Right hindlimb (tissue), 1 donor: ENCODE measurements at regions not wholly inside any gene's neighbourhood (a gene's known extent, or its start where the extent isn't known, plus 50 kb on each side); places are given as distances from the start of the nearest gene placed in this dataset.
"Not testable (repeated sequence)": the region's sequence is repeated elsewhere in the genome, so short reads cannot be mapped to it uniquely, and the experiment has no call there.

ENCODE experiments used
- DNase-seq: peaks from one replicate; pipeline ENCODE4 v3.0.0-alpha.2; 2018

GRCh38 chr16:60484901-60485300 is 1551.3 kb downstream of the CDH8 start:
- no peak for DNase-seq

GRCh38 chr16:60481591-60481990 is 1554.6 kb downstream of the CDH8 start:
- DNase-seq: no peak

DNA sequence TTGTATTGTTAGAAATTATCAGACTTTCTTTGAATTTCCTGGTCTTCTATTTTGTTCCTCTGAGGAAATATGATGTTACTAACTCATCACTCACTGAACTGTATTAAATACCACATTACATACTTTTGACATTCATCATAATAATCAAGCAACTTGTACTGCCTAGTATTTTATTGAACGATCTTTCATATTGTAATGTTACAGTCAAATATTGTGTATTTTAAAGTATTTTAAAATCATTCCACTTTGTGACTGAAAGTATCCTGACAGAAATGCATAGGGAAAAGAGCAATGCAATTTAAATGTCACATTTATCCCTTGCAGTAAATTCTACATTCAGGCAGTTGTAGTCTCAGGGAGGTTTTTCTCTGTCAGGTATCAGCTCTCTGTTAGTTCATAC is 1557.4 kb downstream of the CDH8 start:
- DNase-seq: no peak

DNA sequence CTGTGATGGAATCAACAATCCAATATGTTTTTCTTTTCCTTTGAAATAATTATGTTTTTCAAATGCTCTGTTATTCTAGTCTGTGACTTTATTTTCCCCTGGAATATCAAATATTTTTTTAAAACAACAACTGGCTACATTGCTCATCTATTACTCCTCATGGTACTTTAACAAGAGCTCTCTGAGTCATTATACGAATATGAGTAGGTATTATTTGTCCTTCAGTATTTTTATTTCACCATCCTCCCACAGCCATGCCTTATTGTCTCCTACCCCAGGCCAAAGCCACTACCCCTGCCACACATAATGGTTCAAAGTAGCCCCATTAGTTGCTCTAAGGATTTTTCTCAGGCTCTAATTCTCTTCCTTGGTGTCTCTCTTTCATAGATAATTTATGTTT is 1572.3 kb downstream of the CDH8 start:
- no peak for DNase-seq

- DNase-seq: no peak
Observed at GRCh38 chr16:60459463-60459862, 1576.8 kb downstream of the CDH8 start.

- DNase-seq: no peak
Observed at GRCh38 chr16:60458255-60458654, 1578.0 kb downstream of the CDH8 start.

DNA sequence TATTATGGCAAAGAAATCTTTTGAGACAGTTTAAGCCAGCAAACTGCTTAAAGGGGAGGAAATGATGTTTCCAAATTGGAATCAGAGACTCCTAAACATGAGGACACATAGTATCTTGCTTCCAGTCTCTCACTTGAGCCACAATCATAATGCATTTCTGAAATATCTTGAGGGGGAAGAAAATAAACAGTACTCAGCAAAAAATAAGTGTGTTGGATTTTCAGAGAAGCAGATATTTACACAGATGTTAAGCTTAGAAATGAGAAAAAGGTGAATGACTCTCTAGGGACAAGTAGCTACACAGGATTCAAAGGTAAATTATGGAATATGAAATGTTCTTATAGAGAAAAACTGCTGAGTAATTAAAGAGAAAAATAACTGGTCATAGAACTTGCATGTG is 1583.6 kb downstream of the CDH8 start:
- DNase-seq: no peak

GRCh38 chr16:60438894-60439293 is 1597.3 kb downstream of the CDH8 start:
- DNase-seq: no peak

DNA sequence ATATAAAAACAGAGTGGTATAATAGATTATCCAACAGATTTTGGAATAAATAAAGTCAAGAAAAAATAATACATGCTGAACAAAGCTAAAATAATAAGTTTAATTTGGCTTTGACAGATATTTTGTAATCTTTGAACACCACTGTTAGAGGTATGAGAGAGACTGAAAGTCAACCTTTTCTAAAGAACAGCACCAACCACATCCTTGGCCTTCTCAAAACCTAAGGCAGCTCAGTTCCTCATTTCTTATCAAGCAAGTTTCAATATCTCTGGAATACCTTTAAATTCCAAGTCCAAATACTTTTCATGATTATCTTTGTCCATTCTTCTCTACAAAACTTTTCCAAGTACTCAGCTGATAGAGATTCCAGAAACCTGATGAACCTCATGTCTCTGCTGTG is 1603.8 kb downstream of the CDH8 start:
- no peak for DNase-seq

GRCh38 chr16:60419859-60420258 is 1616.4 kb downstream of the CDH8 start:
- no peak for DNase-seq

- no peak for DNase-seq
Observed at GRCh38 chr16:60414613-60415012, 1621.6 kb downstream of the CDH8 start.

DNA sequence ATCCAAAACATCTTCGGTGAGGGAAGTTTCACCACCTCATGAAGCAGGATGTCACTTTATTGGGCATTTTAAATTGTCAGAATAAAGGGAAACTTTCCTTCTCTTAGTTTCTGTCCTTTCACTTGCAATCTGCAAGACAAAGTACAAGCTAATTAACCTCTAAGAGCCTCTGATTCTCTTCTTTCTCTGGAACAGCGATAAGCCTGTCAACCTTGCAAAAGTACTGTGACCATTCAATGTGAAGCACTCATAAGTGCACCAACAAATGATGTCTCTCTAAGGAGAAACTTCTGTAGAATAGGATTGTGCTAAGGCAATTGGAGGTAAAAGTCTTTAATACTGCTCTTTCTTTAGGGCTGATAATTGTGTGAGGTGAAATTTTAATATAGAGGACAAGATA is 1622.3 kb downstream of the CDH8 start:
- DNase-seq: no peak

GRCh38 chr16:60407606-60408005 is 1628.6 kb downstream of the CDH8 start:
- DNase-seq: no peak

DNA sequence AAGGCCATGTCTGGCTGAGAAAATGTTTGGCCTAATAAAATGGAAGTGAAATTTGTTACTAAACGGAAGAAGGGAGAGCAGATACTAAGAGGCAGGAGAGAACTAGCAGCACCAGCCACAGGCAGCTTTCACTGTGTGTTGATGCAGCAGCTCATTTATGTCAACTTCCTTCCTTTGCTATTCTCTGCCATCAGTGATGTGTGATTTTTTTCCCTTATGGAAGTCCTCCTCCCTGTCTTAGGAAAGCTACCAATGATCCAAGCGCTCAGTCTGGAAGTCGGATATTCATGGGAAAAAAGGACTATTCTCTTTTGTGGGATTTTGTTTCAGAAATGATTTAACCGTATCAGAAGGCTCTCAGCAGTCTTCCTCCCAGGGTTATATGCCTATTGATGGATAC is 1629.2 kb downstream of the CDH8 start:
- no peak for DNase-seq

GRCh38 chr16:60405286-60405685 is 1631.0 kb downstream of the CDH8 start:
- DNase-seq: no peak

GRCh38 chr16:60404401-60404800 is 1631.8 kb downstream of the CDH8 start:
- DNase-seq: no peak

GRCh38 chr16:60402941-60403340 is 1633.3 kb downstream of the CDH8 start:
- not testable (repeated sequence) for DNase-seq

GRCh38 chr16:60392380-60392779 is 1643.9 kb downstream of the CDH8 start:
- DNase-seq: no peak

- no peak for DNase-seq
Observed at GRCh38 chr16:60371591-60371990, 1637.5 kb upstream of the GOT2 start.

GRCh38 chr16:60367739-60368138 is 1633.6 kb upstream of the GOT2 start:
- DNase-seq: no peak

DNA sequence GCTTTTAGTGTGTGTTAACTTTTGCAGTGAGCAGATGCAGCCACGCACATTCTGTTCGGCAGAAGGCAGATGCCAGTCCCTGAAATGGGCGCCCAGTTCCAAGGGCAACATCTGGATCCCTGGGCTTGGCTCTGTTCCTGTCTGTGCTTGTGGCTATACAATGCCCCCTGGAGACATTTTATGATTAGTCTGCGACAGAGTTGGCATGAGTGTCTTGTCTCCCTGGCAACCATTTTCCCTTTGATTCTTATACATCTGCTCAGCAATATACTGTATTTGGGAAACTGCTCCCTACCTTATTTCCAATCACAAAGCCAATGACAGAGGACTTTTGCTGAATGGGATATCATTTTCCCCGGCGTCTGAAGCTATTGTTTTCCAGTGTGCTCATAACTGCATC is 1629.5 kb upstream of the GOT2 start:
- DNase-seq: no peak

GRCh38 chr16:60359866-60360265 is 1625.8 kb upstream of the GOT2 start:
- DNase-seq: not testable (repeated sequence)

- DNase-seq: not testable (repeated sequence)
Observed at GRCh38 chr16:60359412-60359811, 1625.3 kb upstream of the GOT2 start.

DNA sequence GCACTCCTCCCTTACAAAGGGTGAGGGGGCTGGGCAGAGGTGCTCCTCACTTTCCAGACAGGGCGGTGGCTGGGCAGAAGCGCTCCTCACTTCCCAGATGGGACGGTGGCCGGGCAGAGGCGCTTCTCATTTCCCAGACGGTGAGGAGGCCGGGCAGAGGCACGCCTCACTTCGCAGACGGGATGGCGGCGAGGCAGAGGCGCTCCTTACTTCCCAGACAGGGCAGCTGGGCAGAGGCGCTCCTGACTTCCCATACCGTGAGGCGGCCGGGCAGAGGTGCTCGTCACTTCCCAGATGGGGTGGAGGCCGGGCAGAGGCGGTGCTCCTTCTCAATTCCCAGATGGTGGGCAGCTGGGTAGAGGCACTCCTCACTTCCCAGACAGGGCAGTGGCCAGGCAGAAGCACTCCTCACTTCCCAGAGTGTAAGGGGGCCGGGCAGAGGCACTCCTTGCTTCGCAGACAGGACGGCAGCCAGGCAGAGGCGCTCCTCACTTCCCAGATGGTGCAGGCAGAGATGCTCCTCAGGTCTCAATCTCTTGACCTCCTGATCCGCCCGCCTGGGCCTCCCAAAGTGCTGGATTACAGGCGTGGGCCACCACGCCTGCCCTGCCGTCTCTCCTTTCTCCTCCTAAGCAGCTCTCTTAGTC is 1623.9 kb upstream of the GOT2 start:
- not testable (repeated sequence) for DNase-seq

DNA sequence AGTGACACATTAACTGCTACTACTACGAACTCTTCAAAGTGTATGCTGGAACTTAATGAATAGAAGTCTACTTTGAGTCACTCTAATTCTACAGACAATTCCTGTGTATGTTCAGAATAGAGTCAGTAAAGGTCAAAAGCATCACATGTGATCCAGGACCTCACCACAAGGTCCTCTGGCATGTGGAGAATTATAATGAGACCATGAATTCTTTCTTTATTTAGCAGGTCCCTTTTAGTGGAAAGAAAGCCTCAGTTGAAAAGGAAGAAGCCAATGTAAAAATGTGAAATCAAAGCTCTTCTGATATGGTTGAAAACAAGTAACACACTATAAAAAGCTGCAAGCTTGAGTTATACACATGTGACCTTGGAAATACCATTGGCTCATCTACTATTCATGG is 1612.1 kb upstream of the GOT2 start:
- no peak for DNase-seq

DNA sequence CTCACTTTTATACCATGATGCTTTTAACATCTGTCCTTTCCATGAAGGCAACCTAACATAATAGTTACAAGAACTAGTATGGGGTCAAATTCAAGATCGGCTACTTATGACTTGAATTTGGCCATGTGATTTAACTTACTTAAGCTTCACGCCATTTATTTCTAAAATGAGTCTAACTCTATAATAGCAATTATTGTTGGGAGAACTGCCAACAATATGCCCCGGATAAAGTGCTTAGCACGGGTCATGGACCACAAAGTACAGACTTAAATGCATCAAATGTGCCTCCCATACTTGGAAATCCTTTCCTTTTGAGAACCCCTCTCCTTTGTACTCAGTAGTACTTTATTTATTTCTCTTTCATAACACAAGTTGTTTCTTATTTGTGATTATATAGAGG is 1603.6 kb upstream of the GOT2 start:
- DNase-seq: no peak
